Stimulated activated CD4-positive, alpha-beta T cell treated with anti-CD3 and anti-CD28 coated beads, Interleukin-1b, Interleukin-23, amount 100 ng/mL, for 24 hours (primary cell): ENCODE measurements at regions not wholly inside any gene's neighbourhood (a gene's known extent, or its start where the extent isn't known, plus 50 kb on each side); places are given as distances from the start of the nearest gene placed in this dataset.
A peak's percentile ranks its signal among the peaks of the same experiment; 100 is the strongest.

Source experiments
- DNase-seq, 4 experiments: peaks; one replicate each; pipeline ENCODE4 v3.0.0-alpha.2; 2020; ENCODE audit warnings: low read depth in 4 of 4, low spot score in 1 of 4

DNA sequence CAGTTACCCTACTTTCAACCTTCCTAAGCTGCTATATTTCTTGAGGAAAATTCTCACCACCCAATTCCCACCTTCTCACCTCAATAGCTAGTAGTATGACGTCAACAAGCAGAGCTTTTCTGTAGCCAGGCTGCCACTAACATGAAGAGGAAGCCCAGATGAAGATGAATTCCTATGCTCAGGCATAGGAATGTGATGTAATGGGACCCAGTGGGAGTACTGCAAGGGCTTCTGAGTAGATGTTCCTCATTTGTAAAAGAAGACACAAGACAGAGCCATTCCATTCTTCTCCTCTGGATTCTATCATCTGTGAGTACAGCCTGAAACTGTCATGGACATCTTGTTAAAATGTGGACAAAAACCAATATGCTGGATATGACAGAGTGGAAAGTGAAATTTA lies 81.6 kb upstream of the KLF3 start:
- DNase-seq = no peak

DNA sequence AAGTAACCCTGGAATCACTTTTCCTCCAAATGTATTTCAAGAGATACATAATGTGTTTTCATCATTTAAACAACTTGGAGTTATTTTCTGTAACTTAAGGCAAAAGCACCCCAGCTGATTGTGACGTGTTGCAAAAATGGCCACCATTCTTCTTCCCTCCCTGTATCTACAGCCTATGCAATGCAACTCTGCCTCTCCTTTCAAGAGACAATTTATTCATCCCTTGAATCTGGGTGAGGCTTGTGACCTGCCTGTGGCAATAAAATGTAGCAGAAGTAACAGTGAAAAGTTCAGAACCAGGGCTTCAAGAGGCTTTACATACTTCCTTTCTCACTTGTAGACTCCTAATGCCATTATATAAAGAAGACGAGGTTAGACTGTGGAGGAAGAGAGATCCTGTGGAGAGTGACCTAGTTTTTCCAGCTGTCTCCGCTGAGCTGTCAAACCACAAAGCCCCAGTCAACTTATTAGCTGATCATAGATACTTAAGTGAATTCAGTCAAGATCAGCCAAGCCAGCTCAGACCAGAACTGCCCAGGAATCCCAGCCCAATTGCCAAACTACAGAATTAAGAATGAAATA lies 81.0 kb upstream of the KLF3 start:
- peak in 1 of 4 experiments; percentile 6 for DNase-seq

DNA sequence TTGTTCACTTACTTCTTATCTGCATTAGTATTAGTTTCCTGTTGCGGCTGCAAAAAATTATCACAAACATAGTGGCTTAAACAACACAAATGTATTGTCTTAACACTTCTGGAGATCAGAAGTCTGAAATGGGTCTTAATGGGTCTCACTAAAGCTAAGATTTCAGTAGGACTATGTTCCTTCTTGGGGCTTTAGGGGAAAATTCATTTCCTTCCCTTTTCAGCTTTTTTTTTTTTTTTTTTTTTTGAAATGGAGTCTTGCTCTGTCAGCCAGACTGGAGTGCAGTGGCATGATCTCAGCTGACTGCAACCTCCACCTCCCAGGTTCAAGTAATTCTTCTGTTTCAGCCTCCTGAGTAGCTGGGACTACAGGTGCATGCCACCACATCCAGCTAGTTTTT lies 78.1 kb upstream of the KLF3 start:
- DNase-seq = no peak

DNA sequence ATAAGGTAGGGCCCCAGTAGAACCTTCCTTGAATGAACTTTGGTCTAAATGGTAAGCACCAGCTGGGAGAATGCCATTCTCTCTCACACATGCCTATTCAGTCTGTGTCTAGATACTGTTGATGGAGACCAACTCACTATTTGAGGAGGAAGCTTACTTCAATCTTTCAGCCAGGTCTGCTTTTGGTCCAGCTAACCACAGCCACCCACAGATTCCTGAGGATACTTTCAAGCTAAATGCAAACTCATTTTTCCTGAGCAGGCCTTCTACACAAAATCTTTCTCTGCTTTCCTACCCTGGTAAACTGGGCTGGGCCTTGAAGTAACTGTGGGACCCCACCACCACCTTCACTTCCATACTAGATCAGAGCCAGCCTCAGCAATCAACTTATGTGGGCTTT lies 76.9 kb upstream of the KLF3 start:
- DNase-seq = no peak

DNA sequence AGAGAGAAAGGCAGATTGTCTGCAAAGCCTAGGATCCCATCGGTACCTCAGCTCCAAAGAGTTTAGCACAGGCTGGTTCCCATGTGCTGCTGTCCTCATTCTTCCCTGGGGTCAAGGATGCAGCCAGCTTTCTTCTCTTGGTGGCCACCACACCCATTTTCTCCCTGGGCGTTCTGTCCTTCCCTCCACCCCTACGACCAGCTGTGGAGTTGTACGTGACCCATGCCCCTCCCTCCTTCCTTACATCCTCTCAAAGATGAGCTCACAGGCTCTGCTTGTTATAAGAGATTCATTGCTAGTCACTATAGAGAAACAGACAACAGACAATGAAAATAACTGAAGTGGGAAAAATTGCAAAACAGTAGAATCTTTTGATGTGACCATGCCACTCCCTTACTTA lies 74.0 kb upstream of the KLF3 start:
- no peak for DNase-seq

DNA sequence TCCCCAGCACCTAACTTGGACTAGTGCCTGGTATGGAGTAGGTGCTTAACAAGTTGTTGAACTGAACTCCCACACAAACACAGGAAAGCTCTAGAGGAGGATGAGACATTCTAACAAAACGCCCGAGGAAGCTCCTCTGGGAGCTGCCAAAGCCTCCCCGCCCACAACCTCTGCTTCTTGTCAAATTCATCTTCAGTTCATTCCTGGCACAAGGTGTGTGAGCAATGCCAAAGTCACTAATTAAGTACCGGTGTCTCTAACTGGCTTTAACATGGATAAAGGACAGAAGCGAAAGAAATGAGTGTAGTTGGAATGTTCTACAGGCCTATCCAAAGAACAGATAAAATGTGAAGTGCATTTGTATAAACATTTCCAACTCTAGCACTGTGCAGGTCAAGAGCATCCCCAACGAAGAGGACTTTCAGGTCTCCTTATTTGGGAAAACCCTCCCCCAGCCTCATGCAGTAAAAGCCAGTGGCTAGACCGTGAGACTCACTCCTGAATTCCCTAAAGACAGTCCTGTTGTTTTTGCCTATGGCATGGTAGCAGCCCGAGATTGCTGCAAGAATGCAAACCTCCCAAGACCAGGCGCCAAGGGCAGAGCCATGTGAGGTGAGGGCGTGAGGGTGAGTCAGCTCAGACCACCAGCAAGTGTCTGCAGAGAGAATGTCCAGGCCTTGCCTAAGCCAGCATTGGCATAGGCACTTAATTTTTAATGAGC lies 72.2 kb upstream of the KLF3 start:
- DNase-seq = no peak

DNA sequence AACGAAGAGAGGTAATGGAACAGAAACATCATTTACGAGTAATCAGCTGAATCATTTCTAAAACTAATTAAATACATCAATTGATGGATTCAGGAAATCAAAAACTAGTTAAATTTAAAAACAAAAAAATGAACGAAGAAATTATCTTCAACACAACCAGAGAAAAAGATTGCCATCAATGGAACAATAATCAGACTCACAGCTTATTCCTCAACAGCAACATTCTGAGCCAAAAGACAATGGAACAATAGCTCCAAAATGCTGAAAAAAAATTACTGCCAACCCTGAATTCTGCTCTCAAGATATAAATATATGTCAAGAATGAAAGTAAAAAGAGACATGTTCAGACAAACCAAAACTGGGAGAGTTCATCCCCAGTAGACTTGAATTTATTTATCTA lies 65.5 kb upstream of the KLF3 start:
- no peak for DNase-seq

DNA sequence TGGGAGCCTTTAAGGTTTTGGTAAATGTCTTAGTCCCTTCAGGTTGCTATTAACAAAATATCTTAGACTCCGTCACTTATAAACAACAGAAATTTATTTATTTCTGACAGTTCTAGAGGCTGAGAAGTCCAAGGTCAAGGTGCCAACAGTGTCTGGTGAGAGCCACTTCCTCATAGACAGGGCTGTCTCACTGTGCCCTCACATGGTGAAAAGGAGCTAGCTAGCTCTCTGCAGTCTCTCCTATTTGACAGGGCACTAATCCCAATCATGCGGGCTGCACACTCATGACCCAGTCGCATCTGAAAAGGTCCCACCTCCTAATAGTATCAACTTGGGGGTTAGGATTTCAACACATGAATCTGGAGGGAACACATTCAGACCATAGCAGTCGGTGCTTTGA lies 63.4 kb upstream of the KLF3 start:
- DNase-seq = no peak

DNA sequence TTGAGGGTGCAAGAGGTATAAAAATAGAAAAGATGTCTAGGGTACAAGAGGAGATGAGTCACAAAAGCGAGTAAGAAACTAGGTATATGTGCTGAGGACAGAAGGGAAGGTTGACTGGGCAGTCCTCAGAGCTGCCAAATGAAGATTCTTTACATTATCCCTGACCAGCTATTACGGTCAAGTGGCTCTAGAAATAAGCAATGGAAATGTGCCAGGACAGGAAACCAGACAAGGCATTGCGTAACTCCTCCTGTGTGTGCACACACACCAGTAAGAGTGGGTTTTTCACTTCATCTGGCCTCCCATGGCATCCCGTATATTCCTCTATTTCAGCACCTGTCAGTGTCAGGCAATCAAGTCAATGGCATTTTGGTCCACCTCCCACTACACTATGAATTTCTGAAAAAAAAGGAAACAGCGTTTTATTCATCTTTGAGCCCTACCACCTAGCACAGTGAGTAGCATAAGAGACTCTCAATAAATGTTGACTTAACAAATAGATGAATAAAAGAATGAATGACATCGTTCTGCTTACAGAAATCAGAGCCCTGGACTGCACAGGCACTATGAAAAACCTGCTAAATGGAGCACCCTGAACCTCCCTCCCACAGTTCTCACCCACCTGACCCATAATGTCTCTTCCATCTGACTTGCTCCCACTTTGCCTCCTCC lies 62.6 kb upstream of the KLF3 start:
- DNase-seq = no peak

DNA sequence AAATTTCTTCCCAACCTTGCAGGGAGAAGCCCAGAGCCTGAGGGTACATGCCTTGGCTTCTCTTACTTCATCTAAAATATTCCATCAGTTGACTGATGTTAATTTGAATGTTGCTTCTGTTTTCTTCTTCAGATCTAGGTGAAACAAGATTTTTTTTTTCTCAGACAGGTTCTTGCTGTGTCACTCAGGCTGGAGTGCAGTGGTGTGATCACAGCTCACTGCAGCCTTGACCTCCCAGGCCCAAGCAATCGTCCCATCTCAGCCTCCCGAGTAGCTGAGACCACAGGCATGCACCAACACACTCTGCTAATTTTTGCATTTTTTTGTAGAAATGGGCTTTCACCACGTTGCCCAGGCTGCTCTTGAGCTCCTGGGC lies 62.1 kb upstream of the KLF3 start:
- no peak for DNase-seq

DNA sequence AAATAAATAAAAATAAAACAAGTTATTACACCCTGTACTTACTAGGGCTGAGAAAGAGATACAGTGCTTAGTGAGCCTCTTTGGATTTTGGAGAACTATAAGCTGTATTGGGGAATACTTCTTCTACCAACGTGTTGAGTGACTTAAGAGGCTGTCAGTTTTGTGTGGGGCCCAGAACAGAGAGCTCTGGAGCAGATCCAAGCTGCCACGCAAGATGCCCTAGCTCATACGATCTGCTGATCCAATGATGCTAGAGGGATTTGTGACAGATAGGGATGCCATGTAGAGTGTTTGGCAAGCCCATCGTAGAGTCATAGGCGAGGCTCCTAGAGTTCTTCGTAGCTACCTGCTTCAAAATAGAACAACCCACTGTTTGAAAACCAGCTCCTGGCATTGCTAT lies 60.3 kb upstream of the KLF3 start:
- DNase-seq = no peak

DNA sequence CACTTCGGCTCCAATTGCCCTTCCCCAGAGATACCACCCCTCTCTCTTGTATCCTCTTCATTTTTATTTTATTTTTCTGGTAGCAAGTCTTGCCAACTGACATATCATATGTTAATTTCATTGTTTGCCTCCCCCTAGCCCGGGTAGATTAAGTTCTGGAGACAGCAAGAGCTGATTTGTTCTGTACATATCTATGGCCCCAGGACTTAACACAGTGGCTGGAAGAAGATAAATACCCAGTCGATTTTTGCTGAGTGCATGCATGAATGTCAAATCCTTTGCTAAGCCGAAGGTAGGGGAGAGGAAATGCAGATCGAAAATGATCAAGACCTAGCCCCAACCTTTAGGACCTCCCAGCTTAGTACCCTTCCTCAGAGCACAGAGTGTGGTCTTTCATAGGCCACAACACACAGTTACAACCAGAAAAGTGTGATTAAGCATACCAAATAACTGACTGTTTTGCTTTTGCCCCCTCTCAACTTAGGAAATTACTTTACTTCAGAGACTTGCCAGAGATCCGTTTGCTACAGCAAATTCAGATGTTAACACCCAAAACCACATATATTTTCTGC lies 58.7 kb upstream of the KLF3 start:
- no peak for DNase-seq

DNA sequence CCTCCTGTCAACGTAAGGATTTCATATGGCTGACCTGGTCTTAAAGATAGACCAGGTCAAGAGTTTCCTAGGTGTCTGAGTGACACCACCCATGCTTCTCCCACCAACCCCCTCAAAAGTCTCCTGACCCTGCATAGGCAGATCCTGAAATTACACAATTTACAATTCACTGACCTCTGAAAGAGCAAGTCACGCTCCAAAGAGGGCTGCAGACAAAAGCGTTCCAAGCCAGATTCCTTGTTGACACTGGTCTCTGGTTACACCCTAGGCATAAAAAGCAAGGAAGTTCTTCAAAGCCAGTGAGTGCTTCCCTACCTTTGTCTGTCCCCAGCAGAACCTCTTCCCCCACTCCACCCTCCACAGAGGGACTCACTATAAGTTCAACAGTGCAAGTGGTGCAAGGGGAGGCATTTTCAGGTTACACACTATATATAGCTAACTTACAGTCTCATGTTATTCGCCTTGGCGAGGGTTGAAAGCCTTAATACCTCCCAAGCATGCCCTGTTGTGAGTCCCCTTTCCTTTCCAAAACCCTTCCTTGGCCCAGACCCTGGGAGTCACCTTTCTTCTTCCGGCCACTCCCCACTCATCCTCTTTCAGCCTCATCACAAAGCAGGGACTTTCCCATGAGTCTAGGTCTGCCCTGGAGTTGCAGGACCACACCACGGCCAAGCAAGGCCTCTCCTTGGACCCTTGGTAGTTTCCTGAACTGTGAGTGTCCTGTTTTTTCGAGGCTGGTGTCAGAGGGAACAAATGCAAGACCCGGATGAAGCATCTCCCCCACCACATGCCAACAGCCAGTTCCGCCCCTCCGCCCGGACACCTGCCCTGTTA lies 58.0 kb upstream of the KLF3 start:
- no peak for DNase-seq

DNA sequence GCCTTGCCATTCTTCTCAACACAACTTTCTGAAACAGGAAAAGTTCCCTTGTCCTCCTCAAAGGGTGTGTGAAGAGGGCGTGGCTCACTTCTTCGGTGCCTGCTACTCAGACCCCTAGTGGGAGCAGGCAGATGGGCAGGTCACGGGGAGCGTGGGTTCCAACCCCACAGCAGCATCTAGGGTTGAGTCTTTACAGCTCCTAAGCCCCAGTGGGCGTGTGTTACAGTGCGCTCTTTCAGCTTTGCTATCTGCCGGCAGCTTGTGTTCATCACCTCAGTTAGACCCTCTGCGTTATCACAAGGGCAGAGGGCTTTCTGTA lies 57.5 kb upstream of the KLF3 start:
- DNase-seq = no peak

DNA sequence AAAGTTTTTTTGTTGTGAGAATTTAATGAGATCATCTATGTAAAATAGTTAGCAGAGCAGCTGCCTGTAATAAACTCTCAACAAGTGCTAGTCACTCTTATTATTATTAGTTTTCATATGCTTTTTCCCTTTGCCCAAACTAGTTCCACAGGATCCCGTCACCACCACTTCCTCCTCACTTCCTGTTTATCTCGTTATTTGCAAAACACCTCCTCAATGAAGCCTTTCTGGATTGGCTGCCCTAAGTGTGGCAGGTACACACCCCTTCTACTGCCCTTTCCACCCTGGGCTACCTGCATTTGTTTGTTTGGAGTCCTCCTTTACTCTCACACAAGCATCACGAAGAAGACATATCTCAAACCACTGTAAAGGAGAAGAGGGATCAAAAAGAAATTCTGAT lies 54.4 kb upstream of the KLF3 start:
- DNase-seq = no peak

DNA sequence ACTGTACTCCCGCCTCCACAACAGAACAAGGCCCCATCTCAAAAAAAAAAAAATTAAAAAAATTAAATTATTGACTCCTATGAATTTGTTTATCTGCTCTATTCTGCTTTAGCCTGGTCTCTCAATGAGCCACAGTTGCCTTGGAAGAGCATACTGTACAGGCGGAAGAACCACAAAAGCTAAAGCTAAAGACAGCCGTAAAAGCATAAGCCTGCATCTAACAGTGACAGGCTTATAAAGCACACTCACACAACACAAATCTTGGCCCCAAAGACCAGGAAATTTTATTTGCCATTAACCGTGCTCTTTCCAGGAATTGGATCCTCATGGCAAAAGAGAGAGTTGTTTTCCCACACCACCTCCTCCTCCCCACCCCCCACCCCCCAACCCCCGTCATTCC lies 53.5 kb upstream of the KLF3 start:
- DNase-seq = no peak

DNA sequence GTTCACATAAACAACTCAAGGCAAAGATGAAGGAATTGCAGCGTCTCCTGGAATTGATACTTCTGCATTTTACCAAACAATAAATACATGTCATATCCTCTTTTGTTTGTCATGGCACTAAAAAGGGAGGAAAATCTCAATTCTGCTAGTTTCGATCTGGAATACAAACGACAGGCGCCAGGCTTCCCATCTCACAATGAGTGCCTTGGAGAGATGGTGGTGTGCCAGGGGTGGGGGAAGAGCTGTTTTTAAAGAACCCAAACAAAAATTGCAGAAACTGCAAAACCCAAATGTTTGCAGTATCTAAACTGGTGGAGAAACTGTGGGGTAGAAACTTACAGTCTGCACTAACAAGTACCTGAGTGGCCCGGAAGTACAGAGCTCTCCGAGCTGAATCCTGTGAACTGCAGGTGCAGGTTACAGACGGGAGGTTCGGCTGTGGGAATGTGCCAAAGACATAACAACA lies 53.0 kb upstream of the KLF3 start:
- no peak for DNase-seq

DNA sequence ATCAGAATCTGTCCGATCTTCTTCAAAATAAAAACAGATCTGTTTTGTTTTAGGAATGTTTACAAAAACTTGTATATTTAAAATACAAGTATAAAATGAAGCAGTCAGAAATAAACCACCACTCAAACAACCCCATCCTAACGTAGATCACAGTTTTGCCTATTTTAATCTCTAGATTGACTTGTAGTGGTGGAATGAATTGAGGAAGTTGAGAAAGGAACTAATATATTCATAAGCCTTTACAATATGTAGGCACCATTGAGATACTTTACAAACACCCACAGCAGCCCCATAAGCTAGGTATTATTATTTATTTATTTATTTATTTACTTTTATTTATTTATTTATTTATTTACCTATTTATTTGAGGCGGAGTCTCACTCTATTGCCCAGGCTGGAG lies 52.3 kb upstream of the KLF3 start:
- DNase-seq = no peak

DNA sequence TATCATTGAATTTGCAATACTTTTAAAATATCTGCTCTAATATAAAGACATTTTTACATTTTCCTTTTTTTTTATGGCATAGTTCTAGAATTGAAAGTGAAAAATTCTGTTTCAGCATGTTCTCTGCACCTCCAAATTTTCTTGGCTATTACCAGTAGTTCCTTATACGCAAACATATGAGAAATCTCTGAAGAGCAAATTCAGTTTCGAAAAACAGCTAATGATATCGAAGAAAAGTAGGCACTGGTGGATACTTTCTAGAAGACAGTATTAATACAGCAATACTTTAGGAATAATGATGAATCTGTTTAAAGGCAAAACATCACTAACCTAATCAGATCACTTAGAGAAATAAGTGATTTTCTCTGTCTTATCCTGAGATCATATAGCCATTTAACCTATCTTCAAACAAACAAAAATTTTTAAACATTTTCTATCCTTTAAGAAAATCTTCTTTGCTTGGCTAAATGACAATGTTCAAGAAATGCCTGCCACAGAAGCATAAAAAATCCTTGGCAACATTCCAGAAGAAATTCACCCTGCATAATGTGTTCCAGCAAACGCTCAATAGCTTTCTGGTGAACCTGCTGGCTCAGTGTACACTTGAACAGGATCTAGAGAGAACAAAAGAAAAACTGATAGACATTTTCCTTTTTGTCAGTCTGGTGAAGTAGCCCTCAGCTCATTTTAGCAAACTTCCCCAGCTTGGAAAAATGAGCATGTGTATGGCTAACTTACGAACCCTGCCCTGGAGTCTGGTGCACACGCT lies 51.2 kb upstream of the KLF3 start:
- no peak for DNase-seq
